Vagina (tissue), 2 donors: ENCODE measurements at regions not wholly inside any gene's neighbourhood (a gene's known extent, or its start where the extent isn't known, plus 50 kb on each side); places are given as distances from the start of the nearest gene placed in this dataset.

Experiments
- POLR2A ChIP-seq, 2 donors: fragments of 450-650 bp; IDR thresholded peaks; one replicate each; pipeline ENCODE4 v1.6.1; 2017; ENCODE audit warnings: antibody characterized with exemption in 2 of 2, mild to moderate bottlenecking in 2 of 2, moderate library complexity in 2 of 2
- POLR2AphosphoS5 ChIP-seq, 2 donors: sonication (generic); formaldehyde crosslinking; IDR thresholded peaks; one replicate each; pipeline ENCODE4 v1.9.0; 2017; ENCODE audit warnings: antibody characterized with exemption in 2 of 2, mild to moderate bottlenecking in 2 of 2, low read depth in 1 of 2; ENCODE audit not compliant: insufficient read depth in 1 of 2
- TF ChIP-seq, protein P1 (sequence below), 3 experiments: fragments of 450-650 bp in 2 of 3; fragments of 200-600 bp in 1 of 3; sonication (generic) in 1 of 3; IDR thresholded peaks; one replicate each; pipeline ENCODE4 v1.5.1; 2017 to 2019; ENCODE audit warnings: antibody characterized with exemption in 3 of 3, mild to moderate bottlenecking in 2 of 3, moderate library complexity in 2 of 3

DNA sequence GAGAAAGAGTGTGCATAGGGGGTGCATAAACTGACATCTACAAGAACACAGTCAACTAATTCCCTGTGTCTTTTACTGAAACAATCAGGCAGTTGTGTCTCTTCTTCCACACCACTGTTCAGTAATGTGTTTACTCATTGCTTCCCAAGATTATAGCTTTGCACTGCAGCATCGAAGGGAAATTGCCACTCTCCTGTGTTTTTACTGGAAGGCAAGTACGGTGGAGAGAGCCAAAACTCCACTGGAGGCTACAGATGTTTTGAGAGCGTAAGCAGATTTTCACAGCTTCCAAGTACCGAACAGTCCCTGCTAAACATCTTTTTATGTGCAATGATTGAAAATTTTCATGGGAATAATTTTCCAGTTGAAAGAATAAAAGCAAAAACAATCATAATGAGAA, 510.5 kb upstream of the AKR1E2 start:
- TF ChIP-seq, protein P1, sequence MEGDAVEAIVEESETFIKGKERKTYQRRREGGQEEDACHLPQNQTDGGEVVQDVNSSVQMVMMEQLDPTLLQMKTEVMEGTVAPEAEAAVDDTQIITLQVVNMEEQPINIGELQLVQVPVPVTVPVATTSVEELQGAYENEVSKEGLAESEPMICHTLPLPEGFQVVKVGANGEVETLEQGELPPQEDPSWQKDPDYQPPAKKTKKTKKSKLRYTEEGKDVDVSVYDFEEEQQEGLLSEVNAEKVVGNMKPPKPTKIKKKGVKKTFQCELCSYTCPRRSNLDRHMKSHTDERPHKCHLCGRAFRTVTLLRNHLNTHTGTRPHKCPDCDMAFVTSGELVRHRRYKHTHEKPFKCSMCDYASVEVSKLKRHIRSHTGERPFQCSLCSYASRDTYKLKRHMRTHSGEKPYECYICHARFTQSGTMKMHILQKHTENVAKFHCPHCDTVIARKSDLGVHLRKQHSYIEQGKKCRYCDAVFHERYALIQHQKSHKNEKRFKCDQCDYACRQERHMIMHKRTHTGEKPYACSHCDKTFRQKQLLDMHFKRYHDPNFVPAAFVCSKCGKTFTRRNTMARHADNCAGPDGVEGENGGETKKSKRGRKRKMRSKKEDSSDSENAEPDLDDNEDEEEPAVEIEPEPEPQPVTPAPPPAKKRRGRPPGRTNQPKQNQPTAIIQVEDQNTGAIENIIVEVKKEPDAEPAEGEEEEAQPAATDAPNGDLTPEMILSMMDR (IDR thresholded peaks at IDR 0.05), result no peak
- TF ChIP-seq POLR2A (IDR thresholded peaks at IDR 0.05), result no peak
- no peak for TF ChIP-seq POLR2AphosphoS5 (IDR thresholded peaks at IDR 0.05; ENCODE audit: insufficient read depth in 1 of 2, low read depth in 1 of 2)
